H9 (cell line): ENCODE measurements at regions not wholly inside any gene's neighbourhood (a gene's known extent, or its start where the extent isn't known, plus 50 kb on each side); places are given as distances from the start of the nearest gene placed in this dataset.

Source experiments
- DNase-seq: peaks from one replicate; pipeline ENCODE4 v3.0.0-alpha.2; 2017
- H2AFZ ChIP-seq: one replicate; pipeline ENCODE4 v1.6.1; 2013; ENCODE audit warnings: mild to moderate bottlenecking, low read length, control low read depth, moderate library complexity
- H2AK5ac ChIP-seq: 2 replicates; pipeline ENCODE4 v1.6.1; 2013; ENCODE audit warnings: low read length, control low read depth, mixed read lengths; ENCODE audit not compliant: insufficient read length
- H2BK120ac ChIP-seq: one replicate; pipeline ENCODE4 v1.6.1; 2013; ENCODE audit warnings: low read depth, mild to moderate bottlenecking, low read length, control low read depth, inconsistent platforms; ENCODE audit not compliant: poor library complexity, severe bottlenecking
- H2BK12ac ChIP-seq: 2 replicates; pipeline ENCODE4 v1.6.1; 2013; ENCODE audit warnings: low read length, control low read depth, mixed read lengths, low read depth; ENCODE audit not compliant: insufficient read length
- H2BK15ac ChIP-seq: 2 replicates; pipeline ENCODE4 v1.6.1; 2013; ENCODE audit warnings: low read depth, low read length, control low read depth
- H2BK20ac ChIP-seq: one replicate; pipeline ENCODE4 v1.6.1; 2013; ENCODE audit warnings: low read depth, mild to moderate bottlenecking, low read length, control low read depth, inconsistent platforms; ENCODE audit not compliant: poor library complexity, severe bottlenecking
- H2BK5ac ChIP-seq: 2 replicates; pipeline ENCODE4 v1.6.1; 2013; ENCODE audit warnings: low read length, control low read depth, mixed read lengths; ENCODE audit not compliant: insufficient read length
- H3K14ac ChIP-seq: 2 replicates; pipeline ENCODE4 v1.6.1; 2013; ENCODE audit warnings: low read length, control low read depth; ENCODE audit not compliant: insufficient read depth
- H3K18ac ChIP-seq: 2 replicates; pipeline ENCODE4 v1.6.1; 2013; ENCODE audit warnings: low read depth, mild to moderate bottlenecking, mixed read lengths, low read length, control low read depth; ENCODE audit not compliant: insufficient read length
- H3K23ac ChIP-seq: 2 replicates; pipeline ENCODE4 v1.6.1; 2013; ENCODE audit warnings: low read length, control low read depth, mixed read lengths, low read depth; ENCODE audit not compliant: insufficient read length
- H3K23me2 ChIP-seq: 2 replicates; pipeline ENCODE4 v1.6.1; 2013; ENCODE audit warnings: low read depth, mild to moderate bottlenecking, mixed read lengths, low read length, control low read depth; ENCODE audit not compliant: insufficient read length, poor library complexity, severe bottlenecking
- H3K27ac ChIP-seq: 2 replicates; pipeline ENCODE4 v1.5.1; 2013; ENCODE audit warnings: low read length, control low read depth, mixed read lengths, low read depth; ENCODE audit not compliant: insufficient read length
- H3K27me3 ChIP-seq: 2 replicates; pipeline ENCODE4 v1.6.1; 2013; ENCODE audit warnings: low read length, control low read depth, inconsistent platforms; ENCODE audit not compliant: insufficient read depth
- H3K4ac ChIP-seq: 2 replicates; pipeline ENCODE4 v1.6.1; 2013; ENCODE audit warnings: low read depth, mild to moderate bottlenecking, control low read depth, inconsistent platforms, low read length, moderate library complexity
- H3K4me1 ChIP-seq: 2 replicates; pipeline ENCODE4 v1.6.1; 2013; ENCODE audit warnings: low read length, control low read depth, inconsistent platforms; ENCODE audit not compliant: insufficient read depth
- H3K4me2 ChIP-seq: 2 replicates; pipeline ENCODE4 v1.6.1; 2013; ENCODE audit warnings: low read length, control low read depth, mixed read lengths; ENCODE audit not compliant: insufficient read length, insufficient read depth
- H3K56ac ChIP-seq: 2 replicates; pipeline ENCODE4 v1.6.1; 2013; ENCODE audit warnings: low read depth, mild to moderate bottlenecking, mixed read lengths, low read length, control low read depth; ENCODE audit not compliant: insufficient read length
- H3K79me1 ChIP-seq: 2 replicates; pipeline ENCODE4 v1.6.1; 2013; ENCODE audit warnings: low read depth, mild to moderate bottlenecking, moderate library complexity, low read length, control low read depth, inconsistent platforms; ENCODE audit not compliant: insufficient read depth, poor library complexity, severe bottlenecking
- H3K79me2 ChIP-seq: 2 replicates; pipeline ENCODE4 v1.6.1; 2013; ENCODE audit warnings: low read length, control low read depth, inconsistent platforms; ENCODE audit not compliant: insufficient read depth
- H3K9ac ChIP-seq: 2 replicates; pipeline ENCODE4 v1.6.1; 2013; ENCODE audit warnings: low read length, control low read depth, mixed read lengths; ENCODE audit not compliant: insufficient read length; ENCODE audit errors: extremely low read depth
- H3K9me3 ChIP-seq: one replicate; pipeline ENCODE4 v1.6.1; 2013; ENCODE audit warnings: low read depth, low read length, inconsistent platforms; ENCODE audit not compliant: control insufficient read depth
- H3T11ph ChIP-seq: one replicate; pipeline ENCODE4 v1.6.1; 2013; ENCODE audit warnings: mild to moderate bottlenecking, low read length, control low read depth, inconsistent platforms
- H4K20me1 ChIP-seq: one replicate; pipeline ENCODE4 v1.6.1; 2013; ENCODE audit not compliant: control insufficient read depth, insufficient read length, insufficient read depth
- H4K5ac ChIP-seq: 2 replicates; pipeline ENCODE4 v1.6.1; 2013; ENCODE audit warnings: low read depth, mild to moderate bottlenecking, mixed read lengths, low read length, control low read depth; ENCODE audit not compliant: insufficient read length
- H4K8ac ChIP-seq: replicated peaks from 2 replicates; pipeline ENCODE4 v1.6.1; 2013; ENCODE audit warnings: low read length, control low read depth, mixed read lengths, low read depth; ENCODE audit not compliant: insufficient read length
- H4K91ac ChIP-seq: 2 replicates; pipeline ENCODE4 v1.6.1; 2013; ENCODE audit warnings: low read depth, mild to moderate bottlenecking, moderate library complexity, mixed read lengths, low read length, control low read depth; ENCODE audit not compliant: insufficient read length
- H3K27ac Mint-ChIP-seq, 3 experiments: 2 replicates in 2 of 3; 3 replicates in 1 of 3; pipeline ENCODE4 v1.8.0; 2020 to 2021; ENCODE audit warnings: mixed read lengths in 3 of 3, mild to moderate bottlenecking in 1 of 3, moderate library complexity in 1 of 3
- H3K27me3 Mint-ChIP-seq: 2 replicates; pipeline ENCODE4 v1.8.0; 2021; ENCODE audit warnings: low read depth, mild to moderate bottlenecking, moderate library complexity, mixed read lengths
- H3K36me3 Mint-ChIP-seq, 3 experiments: 2 replicates in 2 of 3; 3 replicates in 1 of 3; pipeline ENCODE4 v1.8.0; 2020 to 2021; ENCODE audit warnings: low read depth in 3 of 3, mixed read lengths in 3 of 3; ENCODE audit not compliant: insufficient read depth in 1 of 3
- H3K4me1 Mint-ChIP-seq, 2 experiments: 2 replicates each; pipeline ENCODE4 v1.8.0; 2020; ENCODE audit warnings: mixed read lengths in 2 of 2
- H3K4me3 Mint-ChIP-seq, 2 experiments: 2 replicates in 1 of 2; 3 replicates in 1 of 2; pipeline ENCODE4 v1.8.0; 2020 to 2021; ENCODE audit warnings: mild to moderate bottlenecking in 2 of 2, mixed read lengths in 2 of 2, moderate library complexity in 1 of 2
- H3K9me3 Mint-ChIP-seq, 2 experiments: 2 replicates in 1 of 2; 3 replicates in 1 of 2; pipeline ENCODE4 v1.8.0; 2020; ENCODE audit warnings: mild to moderate bottlenecking in 2 of 2, mixed read lengths in 2 of 2, moderate library complexity in 1 of 2
- WGBS: extraction: QIAGEN DNeasy Blood & Tissue Kit; methylation state at CpG from one replicate; pipeline ENCODE4 v1.1.7; 2013; ENCODE audit warnings: missing lambda C conversion rate, low lambda C conversion rate, mixed read lengths; ENCODE audit not compliant: insufficient read length; ENCODE audit errors: extremely low coverage; 5-methylcytosine and 5-hydroxymethylcytosine counted together
- TF ChIP-seq, protein P1 (sequence below): fragments of 200-600 bp; sonication (generic); conservative IDR thresholded peaks from 3 replicates; pipeline ENCODE4 v1.8.0; 2021; ENCODE audit warnings: antibody characterized with exemption, mild to moderate bottlenecking

DNA sequence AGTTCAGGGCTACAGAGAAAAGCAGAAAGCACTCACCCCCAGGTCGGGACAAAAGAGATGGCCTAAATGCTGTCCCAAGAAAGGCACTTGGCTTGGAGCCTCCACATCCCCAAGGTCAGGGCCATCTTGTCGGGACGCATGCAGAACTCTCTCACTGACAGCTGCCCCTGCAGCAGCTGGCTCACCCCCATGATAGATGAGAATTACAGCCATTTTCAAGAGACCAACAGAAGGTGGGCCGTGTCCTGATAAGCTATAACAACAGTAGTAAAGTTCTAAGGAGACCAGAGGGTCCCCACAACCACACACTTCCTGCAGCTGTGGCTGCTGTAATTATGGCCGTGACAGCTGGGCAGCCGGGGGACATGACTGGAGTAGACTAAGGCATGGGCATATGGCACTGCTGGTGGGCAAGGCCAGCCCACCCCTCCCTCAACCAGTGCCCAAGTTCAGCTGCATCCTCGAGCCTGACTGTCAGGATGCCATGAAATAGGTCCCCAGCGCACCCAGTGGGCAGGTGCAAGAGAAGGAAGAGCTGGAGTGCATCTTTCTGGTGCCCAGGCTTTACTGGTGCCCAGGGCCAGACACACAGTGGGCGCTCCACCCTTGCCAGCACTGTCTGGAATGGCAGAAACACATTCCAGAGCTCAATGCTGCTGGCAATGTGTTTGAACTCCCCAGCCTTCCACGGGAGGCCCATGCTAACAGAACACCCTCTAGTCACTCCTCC, 436.7 kb upstream of the ZNF507 start:
- Histone ChIP-seq H2AFZ (no peak overlapping the region), H3K27ac (no peak overlapping the region), H3K4me1 (peaks cover 4% of the 10 kb centered on the region; the same call in 1 of the 2 replicates), H4K5ac (no peak overlapping the region), H2BK12ac (no peak overlapping the region), H2AK5ac (no peak overlapping the region), H3K23ac (no peak overlapping the region), H3K9ac (no peak overlapping the region), H4K8ac (no peak overlapping the region), H3K4ac (no peak overlapping the region), H4K20me1 (no peaks in the 10 kb centered on the region), H2BK15ac (no peak overlapping the region), H3K23me2 (no peaks in the 10 kb centered on the region), H2BK5ac (no peak overlapping the region), H3K14ac (no peak overlapping the region), H3K27me3 (no peaks in the 10 kb centered on the region), H3K9me3 (no peaks in the 10 kb centered on the region), H3T11ph (no peak overlapping the region), H2BK120ac (no peak overlapping the region), H4K91ac (no peak overlapping the region), H3K56ac (no peak overlapping the region), H3K79me2 (no peaks in the 10 kb centered on the region), H3K18ac (no peak overlapping the region), H3K4me2 (no peak overlapping the region), H2BK20ac (no peak overlapping the region), H3K79me1 (no peaks in the 10 kb centered on the region)
- no CpG with 5 or more reads among the region's 10 CpGs for WGBS
- Mint-ChIP-seq H3K4me1 (peaks cover 5 to 10% of the 10 kb centered on the region in 2 experiments; a peak in 3 of 4 replicates), H3K27ac (no peak overlapping the region), H3K4me3 (no peak overlapping the region), H3K36me3 (no peaks in the 10 kb centered on the region), H3K9me3 (no peaks in the 10 kb centered on the region), H3K27me3 (no peaks in the 10 kb centered on the region; the same call in none of the 2 replicates)
- TF ChIP-seq, protein P1, sequence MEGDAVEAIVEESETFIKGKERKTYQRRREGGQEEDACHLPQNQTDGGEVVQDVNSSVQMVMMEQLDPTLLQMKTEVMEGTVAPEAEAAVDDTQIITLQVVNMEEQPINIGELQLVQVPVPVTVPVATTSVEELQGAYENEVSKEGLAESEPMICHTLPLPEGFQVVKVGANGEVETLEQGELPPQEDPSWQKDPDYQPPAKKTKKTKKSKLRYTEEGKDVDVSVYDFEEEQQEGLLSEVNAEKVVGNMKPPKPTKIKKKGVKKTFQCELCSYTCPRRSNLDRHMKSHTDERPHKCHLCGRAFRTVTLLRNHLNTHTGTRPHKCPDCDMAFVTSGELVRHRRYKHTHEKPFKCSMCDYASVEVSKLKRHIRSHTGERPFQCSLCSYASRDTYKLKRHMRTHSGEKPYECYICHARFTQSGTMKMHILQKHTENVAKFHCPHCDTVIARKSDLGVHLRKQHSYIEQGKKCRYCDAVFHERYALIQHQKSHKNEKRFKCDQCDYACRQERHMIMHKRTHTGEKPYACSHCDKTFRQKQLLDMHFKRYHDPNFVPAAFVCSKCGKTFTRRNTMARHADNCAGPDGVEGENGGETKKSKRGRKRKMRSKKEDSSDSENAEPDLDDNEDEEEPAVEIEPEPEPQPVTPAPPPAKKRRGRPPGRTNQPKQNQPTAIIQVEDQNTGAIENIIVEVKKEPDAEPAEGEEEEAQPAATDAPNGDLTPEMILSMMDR = no peak
- no peak for DNase-seq
